ENCODE measurements at regions not wholly inside any gene's neighbourhood (a gene's known extent, or its start where the extent isn't known, plus 50 kb on each side); places are given as distances from the start of the nearest gene placed in this dataset.

- Histone ChIP-seq H3K4ac (ENCODE audit: low read depth, low read length) (no peak overlapping the region), H2BK20ac (ENCODE audit: low read depth, low read length) (no peak overlapping the region), H3K4me2 (ENCODE audit: low read depth, low read length) (no peak overlapping the region), H3K14ac (replicated peaks; ENCODE audit: low read depth, low read length) (no peak overlapping the region), H4K20me1 (ENCODE audit: insufficient read depth, low read length) (no peaks in the 10 kb centered on the region), H4K5ac (ENCODE audit: low read depth, low read length) (no peak overlapping the region), H3K9ac (ENCODE audit: low read depth, low read length) (no peak overlapping the region), H3K9me3 (ENCODE audit: control insufficient read depth, insufficient read depth, low read length) (no peaks in the 10 kb centered on the region), H3K4me1 (ENCODE audit: control insufficient read depth, insufficient read depth, low read length) (no peaks in the 10 kb centered on the region), H3K27ac (ENCODE audit: insufficient read depth, low read length) (no peak overlapping the region), H2BK5ac (ENCODE audit: low read depth, low read length, poor library complexity, severe bottlenecking) (no peak overlapping the region), H4K91ac (ENCODE audit: insufficient read depth, low read depth, low read length) (no peak overlapping the region), H3K27me3 (ENCODE audit: control insufficient read depth, insufficient read depth, low read length) (no peaks in the 10 kb centered on the region), H2BK15ac (ENCODE audit: low read depth, low read length) (no peak overlapping the region), H3K4me3 (ENCODE audit: insufficient read depth, low read depth, low read length) (no peak overlapping the region), H3K79me1 (ENCODE audit: low read depth in 1 of 2, low read length in 2 of 2) (no peaks in the 10 kb centered on the region), H3K18ac (ENCODE audit: low read depth, low read length) (no peak overlapping the region), H4K8ac (ENCODE audit: low read depth in 2 of 2, low read length in 2 of 2) (no peak overlapping the region), H3K56ac (ENCODE audit: extremely low read depth, insufficient read depth, low read length) (no peak overlapping the region), H3K23ac (ENCODE audit: low read depth, low read length) (no peak overlapping the region), H3K9me1 (ENCODE audit: insufficient read depth, low read length) (no peaks in the 10 kb centered on the region), H2AFZ (replicated peaks; ENCODE audit: low read length, poor library complexity) (no peak overlapping the region), H2AK9ac (replicated peaks; ENCODE audit: low read depth, low read length, poor library complexity) (no peak overlapping the region), H2AK5ac (ENCODE audit: low read depth, low read length) (no peak overlapping the region), H2BK120ac (ENCODE audit: low read depth, low read length) (no peak overlapping the region), H3K36me3 (ENCODE audit: control insufficient read depth, insufficient read depth, low read length) (no peaks in the 10 kb centered on the region)
- DNase-seq, result no peak
- no peak for TF ChIP-seq RFX5 (IDR thresholded peaks at IDR 0.05; ENCODE audit: low read depth, low read length)
- no peak for TF ChIP-seq CHD1 (IDR thresholded peaks at IDR 0.05; ENCODE audit: low read depth, low read length)
- no peak for TF ChIP-seq POLR2A (IDR thresholded peaks at IDR 0.05; ENCODE audit: low read depth, low read length)
- 60% methylated on average over 2 of the region's 7 CpGs; no CpG with 5 or more reads in 1 of the 2 experiments for WGBS, 2 experiments (ENCODE audit: extremely low coverage in 2 of 2, insufficient read length in 1 of 2)
- no peak for ATAC-seq (ENCODE audit: low read depth)
- in situ Hi-C loops (cut with MboI; ENCODE audit: low sequenced_read_pairs) (no loop called here), intact Hi-C loops (cut with micrococcal nuclease) (no loop called here), dilution Hi-C loops (cut with HindIII; ENCODE audit: low sequenced_read_pairs, unreplicated experiment) (no loop called here)
- POLR2A ChIA-PET (ENCODE audit: unreplicated experiment), result no interaction called here
- CTCF ChIA-PET, result no interaction called here
- BruUV-seq (replicated peaks), result no TSS peak
These were observed 331.2 kb downstream of the THBS2 start for GRCh38 chr6:168922436-168922835.
